ENCODE measurements at regions not wholly inside any gene's neighbourhood (a gene's known extent, or its start where the extent isn't known, plus 50 kb on each side); places are given as distances from the start of the nearest gene placed in this dataset.

- TF ChIP-seq CTCF (IDR thresholded peaks at IDR 0.05 in 8 of 11, conservative IDR thresholded peaks at IDR 0.05 in 3 of 11) (no peak), POLR2A (IDR thresholded peaks at IDR 0.05) (no peak)
Measured at GRCh38 chr3:194030372-194030771, 105.6 kb upstream of the HES1 start.
